OCI-LY1 (cell line): ENCODE measurements at regions not wholly inside any gene's neighbourhood (a gene's known extent, or its start where the extent isn't known, plus 50 kb on each side); places are given as distances from the start of the nearest gene placed in this dataset.

ENCODE experiments used
- EZH2 ChIP-seq: fragments of 200-600 bp; sonication (generic), shearing (Covaris generic); IDR thresholded peaks from 2 replicates; pipeline ENCODE4 v1.8.0; 2017; ENCODE audit warnings: borderline replicate concordance, mixed run types, mild to moderate bottlenecking, antibody characterized with exemption, low read length, moderate library complexity, mixed read lengths
- TF ChIP-seq, protein P1 (sequence below): fragments of 200-600 bp; sonication (generic), shearing (Covaris generic); IDR thresholded peaks from 2 replicates; pipeline ENCODE4 v1.5.1; 2017; ENCODE audit warnings: mild to moderate bottlenecking, antibody characterized with exemption, low read length, moderate library complexity, mixed read lengths

DNA sequence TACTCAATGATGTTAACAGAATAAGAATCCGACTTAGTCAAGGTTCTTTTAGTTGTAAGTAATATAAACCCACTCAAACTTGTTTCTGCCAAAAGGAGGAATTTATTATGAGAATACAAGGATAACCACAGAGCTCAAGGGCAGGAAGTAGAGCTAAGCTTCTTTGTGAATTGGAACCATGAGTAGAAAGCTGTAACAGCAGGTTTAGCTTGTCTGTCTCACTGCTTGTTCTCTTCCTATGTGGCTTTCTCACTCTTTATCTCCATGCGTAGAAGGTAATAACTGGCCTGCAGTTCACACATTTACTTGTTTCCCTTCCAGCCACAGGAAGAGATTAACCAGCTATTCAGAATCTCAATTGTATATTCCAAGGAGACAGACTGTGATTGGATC lies 378.3 kb downstream of the PPP1R2C start:
- TF ChIP-seq, protein P1, sequence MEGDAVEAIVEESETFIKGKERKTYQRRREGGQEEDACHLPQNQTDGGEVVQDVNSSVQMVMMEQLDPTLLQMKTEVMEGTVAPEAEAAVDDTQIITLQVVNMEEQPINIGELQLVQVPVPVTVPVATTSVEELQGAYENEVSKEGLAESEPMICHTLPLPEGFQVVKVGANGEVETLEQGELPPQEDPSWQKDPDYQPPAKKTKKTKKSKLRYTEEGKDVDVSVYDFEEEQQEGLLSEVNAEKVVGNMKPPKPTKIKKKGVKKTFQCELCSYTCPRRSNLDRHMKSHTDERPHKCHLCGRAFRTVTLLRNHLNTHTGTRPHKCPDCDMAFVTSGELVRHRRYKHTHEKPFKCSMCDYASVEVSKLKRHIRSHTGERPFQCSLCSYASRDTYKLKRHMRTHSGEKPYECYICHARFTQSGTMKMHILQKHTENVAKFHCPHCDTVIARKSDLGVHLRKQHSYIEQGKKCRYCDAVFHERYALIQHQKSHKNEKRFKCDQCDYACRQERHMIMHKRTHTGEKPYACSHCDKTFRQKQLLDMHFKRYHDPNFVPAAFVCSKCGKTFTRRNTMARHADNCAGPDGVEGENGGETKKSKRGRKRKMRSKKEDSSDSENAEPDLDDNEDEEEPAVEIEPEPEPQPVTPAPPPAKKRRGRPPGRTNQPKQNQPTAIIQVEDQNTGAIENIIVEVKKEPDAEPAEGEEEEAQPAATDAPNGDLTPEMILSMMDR = no peak
- TF ChIP-seq EZH2 = no peak
